ENCODE measurements at regions not wholly inside any gene's neighbourhood (a gene's known extent, or its start where the extent isn't known, plus 50 kb on each side); places are given as distances from the start of the nearest gene placed in this dataset.

DNA sequence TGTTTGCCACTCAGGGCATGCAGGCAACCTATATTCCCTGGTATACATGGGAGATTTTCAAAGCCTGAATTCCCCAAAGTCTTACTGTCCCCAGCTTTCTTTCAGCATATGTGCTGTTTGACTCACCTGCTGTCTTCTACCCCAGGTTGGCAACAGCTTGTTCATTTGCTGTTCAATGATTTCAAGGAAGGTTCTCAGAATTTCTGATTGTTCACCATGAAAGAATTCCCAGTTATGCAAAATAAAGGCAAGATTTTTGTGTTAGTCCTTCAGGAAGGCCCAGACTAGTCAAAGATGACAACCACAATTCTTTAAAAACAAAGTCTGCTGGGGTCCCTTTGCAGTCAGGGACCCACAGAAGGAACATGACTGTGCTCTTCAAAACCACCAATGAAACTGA is 1057.8 kb upstream of the CDH2 start:
- TF ChIP-seq KDM1A (IDR thresholded peaks at IDR 0.05; ENCODE audit: borderline replicate concordance, low read length), result no peak
- TF ChIP-seq SAP30 (IDR thresholded peaks at IDR 0.05; ENCODE audit: insufficient read depth, insufficient replicate concordance, low read length), result no peak
- no peak for TF ChIP-seq TBP (IDR thresholded peaks at IDR 0.05; ENCODE audit: low read depth, low read length)
- TF ChIP-seq SP1 (IDR thresholded peaks at IDR 0.05; ENCODE audit: low read depth, low read length), result no peak
